LNCaP clone FGC (cell line): ENCODE measurements at regions not wholly inside any gene's neighbourhood (a gene's known extent, or its start where the extent isn't known, plus 50 kb on each side); places are given as distances from the start of the nearest gene placed in this dataset.

Experiments used
- DNase-seq: peaks from one replicate; pipeline ENCODE4 v3.0.0-alpha.2; 2011; ENCODE audit warnings: low read depth
- H3K4me3 ChIP-seq: 2 replicates; pipeline ENCODE4 v1.5.1; 2011; ENCODE audit warnings: mild to moderate bottlenecking, low read depth, low read length, control low read depth
- CTCF ChIP-seq: IDR thresholded peaks from 2 replicates; pipeline ENCODE4 v1.5.1; 2012; ENCODE audit warnings: mild to moderate bottlenecking; ENCODE audit not compliant: control insufficient read depth, insufficient read depth; ENCODE audit errors: extremely low read depth

GRCh38 chr13:38636761-38637160 is 50.1 kb upstream of the FREM2 start:
- TF ChIP-seq CTCF = no peak
- peak; percentile 31 for DNase-seq
- H3K4me3 ChIP-seq = no peak overlapping the region
